ENCODE measurements at regions not wholly inside any gene's neighbourhood (a gene's known extent, or its start where the extent isn't known, plus 50 kb on each side); places are given as distances from the start of the nearest gene placed in this dataset.

DNA sequence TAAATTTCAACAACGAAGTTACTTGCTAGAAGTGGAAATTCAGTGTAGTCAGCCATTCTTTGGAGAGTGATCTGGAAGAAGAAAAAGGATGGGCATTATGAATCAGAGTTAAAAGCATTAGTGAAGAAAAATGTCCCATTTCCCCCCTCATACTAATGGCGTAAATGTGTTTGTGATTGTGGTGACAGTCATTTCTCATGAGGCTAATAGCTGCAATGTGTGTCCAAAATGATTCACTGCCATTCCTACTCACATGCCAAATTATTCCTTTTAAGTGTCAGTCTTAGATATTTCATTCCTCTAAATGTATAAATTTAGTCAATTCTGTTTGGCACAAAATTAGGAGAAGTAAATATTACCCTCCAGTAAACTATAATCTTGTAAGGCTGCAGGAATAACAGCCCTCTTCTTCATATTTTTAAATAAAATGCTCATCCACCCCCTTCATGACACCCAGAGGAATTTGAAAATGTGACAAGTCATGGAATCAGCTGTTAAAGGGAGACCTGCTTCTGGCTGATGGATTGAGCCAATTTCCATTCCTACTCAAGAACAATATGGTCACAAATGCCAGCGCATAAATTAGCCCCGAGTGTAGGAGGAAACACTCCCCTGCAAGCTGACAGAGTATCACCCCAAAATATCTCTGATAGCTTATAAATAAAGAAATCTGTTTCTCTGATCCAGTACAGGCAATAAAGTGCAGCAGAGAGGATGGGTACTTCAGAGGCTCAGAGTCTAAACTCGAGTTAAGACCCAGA, 912.3 kb upstream of the SEL1L start:
- no peak for DNase-seq (ENCODE audit: low spot score)

DNA sequence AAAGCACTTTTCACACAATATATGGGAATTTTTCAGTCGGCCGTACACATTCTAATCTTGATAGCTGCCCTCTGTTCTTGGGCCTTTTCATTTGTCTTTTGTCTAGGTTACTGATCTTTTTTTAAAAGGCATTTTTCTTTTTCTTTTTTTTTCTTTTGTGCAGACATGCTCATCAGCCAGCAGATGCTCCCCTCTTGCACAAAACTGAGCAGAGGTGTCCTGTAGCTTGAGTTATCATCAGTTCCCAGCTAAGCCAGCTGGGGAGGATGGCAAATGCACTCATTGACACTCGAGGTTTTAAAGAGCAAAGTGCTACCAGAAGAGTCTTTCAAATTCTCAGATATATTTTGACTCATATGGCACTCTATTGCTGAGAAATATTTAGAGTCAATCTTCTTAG, 913.9 kb upstream of the SEL1L start:
- no peak for DNase-seq (ENCODE audit: low spot score)

- no peak for DNase-seq (ENCODE audit: low spot score)
Measured at GRCh38 chr14:82449926-82450468, 916.3 kb upstream of the SEL1L start.

GRCh38 chr14:82451675-82452074, 918.0 kb upstream of the SEL1L start:
- DNase-seq (ENCODE audit: low spot score), result no peak

- DNase-seq (ENCODE audit: low spot score), result no peak
Measured at GRCh38 chr14:82482345-82482744, 948.7 kb upstream of the SEL1L start.

DNA sequence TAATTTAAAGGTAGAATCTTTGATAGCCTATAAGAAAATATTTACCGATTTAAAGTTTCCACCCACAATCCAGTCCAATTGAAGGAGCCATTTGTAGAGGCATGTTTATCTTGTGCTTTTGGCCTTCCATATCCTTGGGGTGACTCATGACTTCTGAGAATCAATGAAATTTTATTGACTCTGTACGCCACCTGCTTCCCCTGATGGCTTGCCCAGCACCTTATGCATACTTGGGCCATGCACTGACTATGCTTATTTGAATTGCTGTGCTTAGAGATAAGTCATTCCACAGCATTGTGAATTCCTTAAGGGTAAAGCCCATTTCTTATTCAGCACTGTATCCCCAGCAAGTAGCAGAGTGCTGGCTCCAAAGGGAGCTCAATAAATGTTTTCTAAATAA, 954.8 kb upstream of the SEL1L start:
- DNase-seq (ENCODE audit: low spot score), result no peak

DNA sequence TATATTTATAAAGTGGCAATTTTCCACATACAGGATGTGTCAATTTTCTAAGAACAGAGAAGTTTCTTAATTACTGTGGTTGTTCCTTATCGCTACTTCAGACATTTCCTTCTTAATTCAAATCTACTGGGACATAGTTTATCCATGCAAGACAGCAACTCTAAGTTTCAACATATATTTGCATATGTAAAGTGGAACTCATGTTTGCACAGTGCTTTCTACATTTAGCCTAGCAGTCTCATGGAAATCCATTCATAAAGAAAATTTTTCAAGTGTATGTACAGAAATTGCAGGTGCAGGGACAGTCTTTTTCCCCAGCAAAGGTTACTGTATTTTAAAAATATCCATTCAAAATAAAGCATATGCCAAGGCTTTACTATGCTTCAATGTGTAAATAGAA, 956.7 kb upstream of the SEL1L start:
- no peak for DNase-seq (ENCODE audit: low spot score)

DNA sequence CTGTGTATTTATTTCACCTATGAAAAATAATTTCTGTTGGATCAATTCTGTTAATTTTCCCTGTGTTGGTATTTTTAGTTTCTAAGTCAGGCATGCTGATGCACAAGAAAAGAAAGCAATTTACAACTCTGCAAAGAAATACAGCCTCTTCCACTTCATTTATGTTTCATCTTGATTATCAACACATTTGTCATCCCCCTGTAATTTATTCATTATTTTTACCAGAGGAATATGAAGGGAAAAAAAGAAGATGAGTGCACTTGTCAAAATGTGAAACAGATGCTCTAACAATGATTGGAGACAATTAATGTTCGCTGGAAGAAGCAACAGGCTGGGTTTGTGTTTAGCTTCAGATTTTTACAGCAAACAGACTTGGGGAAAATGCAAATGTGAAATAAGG, 958.5 kb upstream of the SEL1L start:
- no peak for DNase-seq (ENCODE audit: low spot score)

- DNase-seq (ENCODE audit: low spot score), result no peak
Measured at GRCh38 chr14:82500222-82500621, 966.6 kb upstream of the SEL1L start.

DNA sequence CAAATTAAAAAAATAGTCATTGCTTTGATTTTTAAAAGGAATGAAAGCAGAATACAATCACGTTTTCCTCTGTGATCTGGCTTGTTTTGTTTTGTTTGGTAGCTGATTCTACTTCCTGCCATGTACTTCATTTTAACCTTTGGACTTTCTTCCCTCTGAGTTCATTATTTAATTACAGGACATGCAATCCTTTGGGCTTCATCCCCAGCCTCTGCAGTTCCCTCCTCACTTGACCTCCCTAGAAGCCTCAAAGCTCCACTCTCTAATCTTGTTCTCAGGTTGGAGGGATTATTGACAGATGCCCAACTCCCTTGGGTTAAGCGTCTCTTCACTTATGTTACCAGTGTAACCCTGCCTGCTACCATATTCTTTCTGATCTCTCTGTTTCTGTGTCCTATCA, 967.9 kb upstream of the SEL1L start:
- no peak for DNase-seq (ENCODE audit: low spot score)

- no peak for DNase-seq (ENCODE audit: low spot score)
Measured at GRCh38 chr14:82502043-82502442, 968.4 kb upstream of the SEL1L start.

DNA sequence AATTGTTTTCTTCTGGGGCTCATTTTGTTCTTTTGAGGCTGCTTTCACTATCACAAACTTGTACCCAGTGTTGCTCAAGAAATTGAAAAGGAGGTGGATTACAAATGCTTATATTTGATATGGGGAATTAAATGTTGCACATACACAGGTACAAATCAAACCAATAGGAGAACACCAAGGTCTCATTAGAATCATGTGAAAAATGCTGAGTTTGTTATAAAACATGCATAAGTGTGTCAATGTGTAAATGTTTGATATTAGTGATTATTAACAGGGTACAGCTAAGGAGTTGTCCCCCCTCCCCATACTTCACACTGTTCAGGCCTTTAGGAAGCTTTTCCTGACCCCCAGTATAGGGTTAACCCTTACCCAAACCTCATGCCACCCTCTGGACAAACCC, 971.2 kb upstream of the SEL1L start:
- no peak for DNase-seq (ENCODE audit: low spot score)

DNA sequence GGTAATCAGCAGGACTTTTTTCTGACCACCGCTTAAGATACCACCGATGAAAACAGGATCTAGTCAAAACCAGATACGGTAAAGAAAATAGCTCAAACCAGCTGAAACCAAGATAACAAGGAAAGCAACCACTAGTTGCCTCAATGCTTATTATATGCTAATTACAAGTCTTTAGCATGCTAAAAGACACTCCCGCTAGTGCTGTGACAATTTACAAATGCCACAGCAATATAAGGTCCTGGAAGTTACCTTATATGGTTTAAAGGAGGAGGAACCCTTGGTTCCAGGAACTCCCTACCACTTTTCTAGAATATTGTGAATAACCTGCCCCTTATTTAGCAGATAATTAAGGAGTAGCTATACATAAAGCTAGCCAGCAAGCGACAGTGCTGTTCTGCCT, 976.4 kb upstream of the SEL1L start:
- DNase-seq (ENCODE audit: low spot score), result no peak

GRCh38 chr14:82511399-82511798, 977.7 kb upstream of the SEL1L start:
- no peak for DNase-seq (ENCODE audit: low spot score)

DNA sequence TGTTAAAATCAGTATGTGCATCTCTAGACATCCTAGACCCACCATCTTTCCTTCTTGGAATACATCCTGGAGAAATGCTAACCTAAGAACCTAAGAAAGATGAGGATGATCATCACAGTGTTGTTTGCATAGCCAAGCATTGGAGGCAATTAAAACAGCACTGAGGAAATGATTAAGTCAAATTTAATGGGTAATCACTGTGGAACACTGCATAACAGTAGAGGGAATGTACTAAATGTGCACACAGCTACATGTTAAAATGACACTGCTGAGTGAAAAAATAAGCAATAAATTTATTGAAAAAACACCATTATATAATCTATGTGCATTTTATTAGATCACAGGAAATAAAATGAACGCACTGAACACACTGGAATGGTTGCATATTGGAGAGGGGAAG, 987.1 kb upstream of the SEL1L start:
- DNase-seq (ENCODE audit: low spot score), result no peak

DNA sequence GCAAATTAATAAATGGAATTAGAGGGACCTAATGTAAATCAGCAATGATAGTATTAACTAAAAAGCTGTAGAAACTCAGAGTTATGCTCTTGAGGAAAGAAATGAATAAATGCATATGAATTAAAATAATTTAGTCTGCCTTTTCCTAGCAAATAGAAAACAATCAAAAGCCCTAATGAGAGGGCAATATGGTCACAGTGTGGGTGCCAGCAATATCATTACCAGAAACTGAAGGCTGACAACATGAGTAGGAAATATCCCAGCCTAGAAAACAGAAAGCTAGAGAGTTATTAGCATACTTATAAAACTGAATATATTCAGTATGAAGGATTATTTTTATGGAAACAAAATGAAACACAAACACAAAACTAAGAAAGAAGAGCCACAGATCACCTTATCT, 987.5 kb upstream of the SEL1L start:
- no peak for DNase-seq (ENCODE audit: low spot score)

GRCh38 chr14:82528016-82528415, 994.4 kb upstream of the SEL1L start:
- DNase-seq (ENCODE audit: low spot score), result no peak

GRCh38 chr14:82533351-82533750, 999.7 kb upstream of the SEL1L start:
- no peak for DNase-seq (ENCODE audit: low spot score)

DNA sequence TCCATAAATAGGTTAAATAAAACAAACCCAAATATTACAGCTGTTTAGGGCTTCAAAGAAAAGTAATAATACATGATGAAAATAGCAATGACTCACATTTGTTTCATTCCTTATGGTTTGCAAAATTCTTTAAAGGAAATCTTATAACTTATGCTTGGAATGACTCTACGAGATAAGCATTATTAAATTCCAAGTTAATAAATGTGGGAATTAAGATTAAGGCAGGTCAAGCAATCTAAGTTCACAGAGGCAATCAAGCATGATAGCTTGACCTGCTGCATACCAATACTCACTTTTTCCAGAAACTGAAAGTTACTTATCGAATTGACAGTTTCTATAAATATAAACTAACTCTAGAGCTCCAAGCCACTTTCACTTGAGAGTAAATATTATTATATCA, 1002.9 kb upstream of the SEL1L start:
- DNase-seq (ENCODE audit: low spot score), result no peak

- DNase-seq (ENCODE audit: low spot score), result no peak
Measured at GRCh38 chr14:82537831-82538230, 1004.2 kb upstream of the SEL1L start.

DNA sequence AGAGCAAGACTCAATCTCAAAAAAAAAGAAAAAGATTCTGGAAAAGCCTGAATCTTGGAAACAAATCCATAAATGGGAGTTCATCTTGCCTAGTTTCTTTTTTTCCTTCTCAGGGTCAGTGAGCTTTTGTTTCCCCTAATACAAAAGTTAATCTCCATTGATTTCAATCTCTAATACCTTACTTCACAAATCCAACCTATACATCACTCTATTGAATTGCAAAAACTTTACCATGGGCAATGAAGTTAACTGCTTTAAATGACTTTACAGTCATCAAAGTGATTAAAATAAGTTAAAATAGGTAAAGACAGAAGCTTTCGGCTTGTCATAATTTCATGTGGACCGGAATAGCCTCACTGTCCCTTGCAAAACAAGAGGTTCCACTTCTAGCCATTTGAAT, 1012.7 kb upstream of the SEL1L start:
- DNase-seq (ENCODE audit: low spot score), result no peak

DNA sequence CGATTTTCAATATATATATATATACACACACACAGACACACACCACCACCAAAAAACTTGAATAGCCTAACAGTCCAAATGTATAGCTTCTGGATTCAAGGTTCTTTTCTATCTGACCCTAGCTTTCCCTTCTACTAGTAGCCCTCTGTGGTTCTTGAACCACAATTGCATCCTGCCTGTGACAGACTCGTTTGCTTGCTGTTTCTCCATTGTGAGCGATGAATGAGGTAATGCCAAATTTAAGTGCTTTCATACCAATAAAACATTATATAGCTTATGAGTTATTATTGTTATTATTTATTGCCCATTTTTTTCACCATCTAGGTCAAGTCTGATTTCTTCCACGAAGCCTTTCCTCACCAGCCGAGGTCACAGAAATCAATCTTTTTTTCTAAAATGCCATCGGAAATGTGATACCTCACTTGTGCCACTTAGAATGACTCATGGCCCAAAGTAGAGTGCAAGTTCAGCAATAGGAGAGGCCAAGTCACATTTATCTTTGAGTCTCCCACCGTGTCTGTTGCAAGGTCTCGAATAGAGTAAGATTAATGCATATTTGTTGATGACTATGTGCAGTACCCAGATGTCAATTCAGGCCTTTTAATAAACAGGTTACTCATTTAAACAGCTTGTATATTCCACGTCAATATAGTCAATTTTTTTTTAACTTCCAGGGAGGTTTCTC, 1015.8 kb upstream of the SEL1L start:
- no peak for DNase-seq (ENCODE audit: low spot score)

DNA sequence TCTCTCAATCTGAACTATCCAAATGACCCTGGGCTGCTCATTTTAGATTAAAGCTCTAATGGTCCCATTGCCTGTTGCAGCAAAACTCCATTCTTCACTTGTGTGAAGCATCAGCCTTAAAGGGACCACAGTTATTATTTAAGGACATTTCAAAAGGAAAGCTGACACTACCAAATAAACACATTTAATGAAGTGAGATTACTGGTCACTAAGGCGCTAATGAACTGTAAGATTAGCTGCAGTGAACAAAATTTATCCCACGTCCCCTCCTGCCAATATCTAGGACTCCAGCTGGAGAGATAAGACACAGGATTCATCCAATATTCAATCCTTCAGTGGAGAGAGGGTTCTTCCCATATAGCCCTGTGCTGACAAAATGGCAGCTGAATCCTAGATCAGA, 1029.2 kb upstream of the SEL1L start:
- no peak for DNase-seq (ENCODE audit: low spot score)

DNA sequence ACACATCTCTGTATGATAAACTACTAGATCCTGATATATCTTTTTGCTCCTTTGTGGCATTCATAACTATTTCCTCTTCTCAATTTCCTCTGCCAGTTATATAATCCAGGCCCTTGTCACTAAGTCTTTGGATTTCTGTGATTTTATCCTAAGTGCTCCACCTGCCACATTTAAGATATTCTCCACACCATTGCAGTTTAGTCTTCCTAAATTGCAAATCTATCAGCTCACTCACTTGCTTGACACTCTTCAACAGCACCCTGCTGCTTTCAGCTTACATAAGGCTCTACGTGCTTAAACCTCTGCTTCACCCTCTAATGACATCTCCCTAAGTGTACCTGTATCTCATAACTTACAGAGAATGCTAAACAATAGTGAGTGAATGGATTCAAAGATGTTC, 1032.2 kb upstream of the SEL1L start:
- DNase-seq (ENCODE audit: low spot score), result no peak
